GM18858 (cell line): ENCODE measurements at regions not wholly inside any gene's neighbourhood (a gene's known extent, or its start where the extent isn't known, plus 50 kb on each side); places are given as distances from the start of the nearest gene placed in this dataset.
"Not testable (repeated sequence)": the region's sequence is repeated elsewhere in the genome, so short reads cannot be mapped to it uniquely, and the experiment has no call there.

Source experiments
- ATAC-seq: cut with Tn5 transposase; IDR thresholded peaks from one replicate; pipeline ENCODE4 v1.9.1; 2021; ENCODE audit not compliant: unreplicated experiment

DNA sequence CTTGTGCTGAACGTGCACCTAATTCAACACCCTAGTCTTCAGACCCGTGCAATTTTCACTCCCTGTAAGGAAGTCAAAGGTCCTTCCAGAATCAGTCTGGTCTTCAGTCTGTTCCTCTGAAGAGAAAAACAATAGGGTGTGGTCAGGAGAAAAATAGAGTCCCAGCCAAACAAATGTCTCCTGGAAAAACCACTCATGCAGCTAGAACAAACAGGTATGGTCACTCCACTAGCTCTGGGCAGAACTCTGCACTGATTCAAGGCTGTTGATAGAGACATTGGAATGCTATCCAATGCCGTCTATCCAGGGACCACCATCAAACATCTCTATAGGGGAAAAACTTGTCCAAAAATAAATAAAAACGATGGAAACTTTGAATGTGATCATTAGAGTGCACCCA, 81.8 kb upstream of the MAP3K1 start:
- no peak for ATAC-seq

- ATAC-seq = no peak
Observed at GRCh38 chr5:56732121-56732520, 83.2 kb upstream of the MAP3K1 start.

DNA sequence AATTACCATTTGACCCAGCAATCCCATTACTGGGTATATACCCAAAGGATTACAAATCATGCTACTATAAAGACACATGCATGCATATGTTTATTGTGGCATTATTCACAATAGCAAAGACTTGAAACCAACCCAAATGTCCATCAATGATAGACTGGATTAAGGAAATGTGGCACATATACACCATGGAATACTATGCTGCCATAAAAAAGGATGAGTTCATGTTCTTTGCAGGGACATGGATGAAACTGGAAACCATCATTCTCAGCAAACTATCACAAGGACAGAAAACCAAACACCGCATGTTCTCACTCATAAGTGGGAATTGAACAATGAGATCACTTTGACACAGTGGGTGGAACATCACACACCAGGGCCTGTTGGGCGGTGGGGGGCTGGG, 83.9 kb upstream of the MAP3K1 start:
- not testable (repeated sequence) for ATAC-seq

GRCh38 chr5:56729488-56729887, 85.9 kb upstream of the MAP3K1 start:
- ATAC-seq = no peak

- no peak for ATAC-seq
Observed at GRCh38 chr5:56725711-56726411, 89.5 kb upstream of the MAP3K1 start.

DNA sequence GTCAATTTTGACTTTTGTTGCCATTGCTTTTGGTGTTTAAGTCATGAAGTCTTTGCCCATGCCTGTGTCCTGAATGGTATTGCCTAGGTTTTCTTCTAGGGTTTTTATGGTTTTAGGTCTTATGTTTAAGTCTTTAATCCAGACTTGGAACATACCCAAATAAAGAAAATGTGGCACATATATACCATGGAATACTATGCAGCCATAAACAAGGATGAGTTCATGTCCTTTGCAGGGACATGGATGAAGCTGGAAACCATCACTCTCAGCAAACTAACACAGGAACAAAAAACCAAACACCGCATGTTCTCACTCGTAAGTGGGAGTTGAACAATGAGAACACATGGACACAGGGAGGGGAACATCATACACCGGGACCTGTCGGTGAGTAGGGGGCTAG, 90.5 kb upstream of the MAP3K1 start:
- ATAC-seq = not testable (repeated sequence)

DNA sequence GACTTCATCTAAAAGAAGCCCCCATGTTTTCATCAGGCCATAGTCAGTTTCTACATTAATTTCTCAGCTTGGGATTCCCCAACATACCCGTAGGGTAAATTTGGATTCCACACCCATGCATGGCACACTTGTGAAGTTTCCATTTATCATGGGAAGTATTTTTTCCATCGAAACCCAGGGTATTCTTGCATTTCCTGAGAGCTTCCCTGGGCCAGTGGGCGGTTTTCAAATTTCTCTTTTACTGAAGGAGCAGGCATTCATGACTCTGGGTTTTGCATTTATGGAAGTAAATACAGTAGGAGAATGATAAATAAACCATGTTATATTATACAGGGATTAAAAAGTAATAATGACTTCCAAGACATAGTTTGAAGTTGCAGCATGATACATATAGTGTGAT, 93.0 kb upstream of the MAP3K1 start:
- ATAC-seq = no peak

- no peak for ATAC-seq
Observed at GRCh38 chr5:56717253-56717987, 97.9 kb upstream of the MAP3K1 start.

GRCh38 chr5:56715986-56716385, 99.4 kb upstream of the MAP3K1 start:
- no peak for ATAC-seq

- no peak for ATAC-seq
Observed at GRCh38 chr5:56712895-56713591, 102.3 kb upstream of the MAP3K1 start.

- no peak for ATAC-seq
Observed at GRCh38 chr5:56710826-56711590, 104.3 kb upstream of the MAP3K1 start.

DNA sequence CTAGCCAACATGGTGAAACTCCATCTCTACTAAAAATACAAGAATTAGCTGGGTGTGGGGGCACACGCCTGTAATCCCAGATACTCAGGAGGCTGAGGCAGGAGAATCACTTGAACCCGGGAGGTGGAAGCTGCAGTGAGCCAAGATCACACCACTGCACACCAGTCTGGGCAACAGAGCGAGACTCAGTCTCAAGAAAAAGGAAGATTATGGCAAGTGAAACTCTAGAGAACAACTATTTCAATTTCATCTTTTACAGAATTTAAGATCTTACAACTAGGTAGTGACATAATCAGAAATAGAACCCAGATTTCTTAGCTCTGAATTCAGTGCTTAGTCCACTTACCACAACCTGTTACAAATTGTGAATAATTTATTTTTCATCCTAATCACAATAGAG, 108.8 kb upstream of the MAP3K1 start:
- no peak for ATAC-seq

DNA sequence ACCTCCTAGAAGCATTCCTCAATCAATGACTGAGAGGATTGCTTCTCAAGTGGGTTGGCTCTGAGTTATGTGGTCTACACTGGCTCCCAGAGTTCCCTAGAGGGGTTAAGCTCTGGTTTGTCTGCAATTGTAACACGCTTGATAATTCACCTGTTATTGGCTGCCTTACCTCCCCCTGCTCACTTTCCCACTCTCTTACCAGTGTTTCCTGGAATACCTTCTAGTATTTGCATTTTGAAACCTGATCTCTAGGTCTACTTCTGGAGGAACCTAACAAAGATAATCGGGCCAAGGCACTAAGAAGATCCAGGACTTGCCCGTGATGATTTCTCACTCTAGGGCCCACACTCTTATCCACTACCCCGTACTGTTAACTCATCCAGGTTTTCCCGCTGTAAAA, 110.1 kb upstream of the MAP3K1 start:
- no peak for ATAC-seq

- ATAC-seq = no peak
Observed at GRCh38 chr5:56703952-56704351, 111.4 kb upstream of the MAP3K1 start.

DNA sequence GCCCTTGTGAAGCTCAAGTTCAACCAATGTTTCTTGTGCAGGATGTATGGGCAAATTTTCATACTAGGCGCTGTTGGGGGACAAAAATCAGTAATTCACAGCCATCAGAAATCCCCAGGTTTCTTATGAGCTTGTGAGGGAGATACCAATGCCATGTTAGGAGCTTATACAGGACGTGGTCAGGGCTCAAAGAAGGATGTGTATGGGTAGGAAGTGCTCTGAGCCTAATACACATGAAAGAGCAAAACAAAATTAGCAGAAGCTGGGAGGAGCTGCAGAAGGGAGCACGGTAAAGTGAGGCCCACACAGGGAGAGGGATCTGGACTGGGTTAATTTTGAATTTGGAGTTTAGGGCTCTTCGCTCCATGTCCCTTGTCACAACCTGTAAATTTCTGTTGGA, 114.6 kb upstream of the MAP3K1 start:
- no peak for ATAC-seq

- ATAC-seq = no peak
Observed at GRCh38 chr5:56699538-56699937, 115.8 kb upstream of the MAP3K1 start.

- ATAC-seq = no peak
Observed at GRCh38 chr5:56698463-56699381, 116.6 kb upstream of the MAP3K1 start.

GRCh38 chr5:56696900-56697299, 118.4 kb upstream of the MAP3K1 start:
- no peak for ATAC-seq

GRCh38 chr5:56693220-56693579, 122.1 kb upstream of the MAP3K1 start:
- ATAC-seq = no peak
